GM13976 (cell line): ENCODE measurements at regions not wholly inside any gene's neighbourhood (a gene's known extent, or its start where the extent isn't known, plus 50 kb on each side); places are given as distances from the start of the nearest gene placed in this dataset.

Experiments
- DNase-seq: peaks from one replicate; pipeline ENCODE4 v3.0.0; 2012; ENCODE audit warnings: low spot score
- CTCF ChIP-seq: IDR thresholded peaks from 2 replicates; pipeline ENCODE4 v1.5.1; 2012; ENCODE audit warnings: borderline replicate concordance, mild to moderate bottlenecking; ENCODE audit not compliant: insufficient read depth; ENCODE audit errors: extremely low read depth, missing control alignments, control extremely low read depth
- in situ Hi-C: fragments of 300-500 bp; cut with MboI; formaldehyde crosslinking; loops from one replicate; pipeline ENCODE4 v1.12.0; 2022; ENCODE audit warnings: low sequenced_read_pairs, mixed read lengths, inconsistent platforms; ENCODE audit not compliant: unreplicated experiment

- TF ChIP-seq CTCF, result no peak
- DNase-seq, result no peak
- in situ Hi-C loops, result no loop called here
Observed at GRCh38 chr2:37790462-37790861, 119.0 kb upstream of the CDC42EP3 start.

GRCh38 chr2:37792366-37792765 is 120.9 kb upstream of the CDC42EP3 start:
- no peak for DNase-seq
- in situ Hi-C loops, result no loop called here
- TF ChIP-seq CTCF, result no peak

- in situ Hi-C loops, result no loop called here
- no peak for DNase-seq
- TF ChIP-seq CTCF, result no peak
Observed at GRCh38 chr2:37793004-37793403, 121.6 kb upstream of the CDC42EP3 start.

GRCh38 chr2:37794717-37795116 is 123.3 kb upstream of the CDC42EP3 start:
- DNase-seq, result no peak
- no peak for TF ChIP-seq CTCF
- in situ Hi-C loops, result no loop called here

GRCh38 chr2:37795456-37795855 is 124.0 kb upstream of the CDC42EP3 start:
- in situ Hi-C loops, result no loop called here
- no peak for TF ChIP-seq CTCF
- DNase-seq, result no peak

- DNase-seq, result no peak
- in situ Hi-C loops, result no loop called here
- no peak for TF ChIP-seq CTCF
Observed at GRCh38 chr2:37795938-37796337, 124.5 kb upstream of the CDC42EP3 start.

- no peak for DNase-seq
- TF ChIP-seq CTCF, result no peak
- in situ Hi-C loops, result no loop called here
Observed at GRCh38 chr2:37796481-37796880, 125.0 kb upstream of the CDC42EP3 start.
